ENCODE measurements at regions not wholly inside any gene's neighbourhood (a gene's known extent, or its start where the extent isn't known, plus 50 kb on each side); places are given as distances from the start of the nearest gene placed in this dataset.

GRCh38 chr9:13674926-13675637 is 395.6 kb upstream of the MPDZ start:
- H3K36me3 ChIP-seq (replicated peaks in 1 of 2; ENCODE audit: control insufficient read depth in 1 of 2, insufficient read depth in 2 of 2, low read length in 2 of 2), result no peaks in the 10 kb centered on the region
- no TSS peak for BruUV-seq (replicated peaks)
- no peak overlapping the region for H2AFZ ChIP-seq (ENCODE audit: low read length)
- H3K9ac ChIP-seq (ENCODE audit: insufficient read depth, low read depth, low read length), result no peak overlapping the region
- H4K20me1 ChIP-seq (ENCODE audit: insufficient read depth, low read length), result no peaks in the 10 kb centered on the region
- H3K27me3 ChIP-seq (ENCODE audit: control insufficient read depth in 1 of 2, insufficient read depth in 2 of 2, low read length in 2 of 2), result no peaks in the 10 kb centered on the region
- intact Hi-C loops (cut with micrococcal nuclease; ENCODE audit: unreplicated experiment) (no loop called here), in situ Hi-C loops (cut with HindIII; ENCODE audit: extremely low pct_ligation_motif_present, low pct_unique_long_range_greater_than_20kb) (no loop called here)
- DNase-seq (ENCODE audit: low spot score) (no peak), ATAC-seq (no peak), FAIRE-seq (no peak)
- H3K4me1 ChIP-seq (ENCODE audit: insufficient read depth, low read length), result no peaks in the 10 kb centered on the region
- H3K79me2 ChIP-seq (ENCODE audit: insufficient read depth, low read length), result no peaks in the 10 kb centered on the region
- ChIA-PET POLR2A (no interaction called here), CTCF (ENCODE audit: low intra/inter-chr PET ratio, low total read pairs) (no interaction called here)
- H3K27ac ChIP-seq (ENCODE audit: extremely low read length, insufficient read depth, low read length), result no peak overlapping the region
- TF ChIP-seq ZHX2 (IDR thresholded peaks at IDR 0.05; ENCODE audit: low read depth), result no peak
- no peak for TF ChIP-seq ZHX2 (CRISPR knock-in tag; IDR thresholded peaks at IDR 0.05; ENCODE audit: borderline replicate concordance)
- no peak for TF ChIP-seq POGZ (CRISPR knock-in tag; IDR thresholded peaks at IDR 0.05)
- no peak for TF ChIP-seq ZBTB7B (CRISPR knock-in tag; IDR thresholded peaks at IDR 0.05)
- TF ChIP-seq FOXA3 (CRISPR knock-in tag; IDR thresholded peaks at IDR 0.05), result no peak
- no peak for TF ChIP-seq ZNF280B (CRISPR knock-in tag; IDR thresholded peaks at IDR 0.05; ENCODE audit: borderline replicate concordance)
- no peak for TF ChIP-seq HMGXB4 (CRISPR knock-in tag; IDR thresholded peaks at IDR 0.05; ENCODE audit: borderline replicate concordance in 1 of 2, low read depth in 1 of 2)
- 20% methylated on average over 7 of the region's 7 CpGs for WGBS (ENCODE audit: low lambda C conversion rate)
- no peak overlapping the region for H3K4me2 ChIP-seq (ENCODE audit: low read depth, low read length)
- H3K4me3 ChIP-seq (replicated peaks in 1 of 3; ENCODE audit: insufficient read depth in 1 of 3, low read depth in 2 of 3, low read length in 3 of 3), result no peak overlapping the region
- no peaks in the 10 kb centered on the region for H3K9me3 ChIP-seq (ENCODE audit: low read length)
